NCI-H774 (cell line): ENCODE measurements at regions not wholly inside any gene's neighbourhood (a gene's known extent, or its start where the extent isn't known, plus 50 kb on each side); places are given as distances from the start of the nearest gene placed in this dataset.

Experiments used
- DNase-seq: peaks from one replicate; lab custom pipeline; 2025; lab: John Stamatoyannopoulos, UW

- no peak for DNase-seq
Observed at GRCh38 chr5:89989776-89990175, 419.8 kb downstream of the CETN3 start.

GRCh38 chr5:89988998-89989655 lies 420.4 kb downstream of the CETN3 start:
- no peak for DNase-seq

GRCh38 chr5:89988129-89988810 lies 421.3 kb downstream of the CETN3 start:
- no peak for DNase-seq

- no peak for DNase-seq
Observed at GRCh38 chr5:89983216-89983615, 426.3 kb downstream of the CETN3 start.

GRCh38 chr5:89981878-89982773 lies 427.4 kb downstream of the CETN3 start:
- peak; percentile 39 for DNase-seq

GRCh38 chr5:89981021-89981420 lies 428.5 kb downstream of the CETN3 start:
- no peak for DNase-seq

GRCh38 chr5:89973516-89973915 lies 436.0 kb downstream of the CETN3 start:
- no peak for DNase-seq

GRCh38 chr5:89972901-89973300 lies 436.7 kb downstream of the CETN3 start:
- no peak for DNase-seq

GRCh38 chr5:89968958-89969381 lies 440.6 kb downstream of the CETN3 start:
- no peak for DNase-seq

GRCh38 chr5:89967771-89968444 lies 441.6 kb downstream of the CETN3 start:
- no peak for DNase-seq

- DNase-seq = no peak
Observed at GRCh38 chr5:89956838-89957237, 452.7 kb downstream of the CETN3 start.

- DNase-seq = no peak
Observed at GRCh38 chr5:89954916-89955315, 454.6 kb downstream of the CETN3 start.

GRCh38 chr5:89951876-89952275 lies 457.7 kb downstream of the CETN3 start:
- no peak for DNase-seq

GRCh38 chr5:89950234-89950633 lies 459.3 kb downstream of the CETN3 start:
- no peak for DNase-seq

GRCh38 chr5:89948977-89949376 lies 460.6 kb downstream of the CETN3 start:
- DNase-seq = no peak

GRCh38 chr5:89946916-89947315 lies 462.6 kb downstream of the CETN3 start:
- no peak for DNase-seq

- no peak for DNase-seq
Observed at GRCh38 chr5:89946508-89946907, 463.0 kb downstream of the CETN3 start.

GRCh38 chr5:89942171-89942570 lies 467.4 kb downstream of the CETN3 start:
- DNase-seq = no peak

GRCh38 chr5:89936576-89936975 lies 473.0 kb downstream of the CETN3 start:
- no peak for DNase-seq

- DNase-seq = no peak
Observed at GRCh38 chr5:89934069-89934468, 475.5 kb downstream of the CETN3 start.

GRCh38 chr5:89932771-89933181 lies 476.8 kb downstream of the CETN3 start:
- DNase-seq = no peak
